ENCODE measurements at regions not wholly inside any gene's neighbourhood (a gene's known extent, or its start where the extent isn't known, plus 50 kb on each side); places are given as distances from the start of the nearest gene placed in this dataset.

- Histone ChIP-seq H3K27ac (ENCODE audit: insufficient read depth, low read length, poor library complexity, severe bottlenecking) (no peak overlapping the region), H3K27me3 (replicated peaks; ENCODE audit: control insufficient read depth, insufficient read depth, low read length, poor library complexity, severe bottlenecking) (no peaks in the 10 kb centered on the region), H3K9me3 (ENCODE audit: control insufficient read depth, low read length) (no peaks in the 10 kb centered on the region), H3K4me1 (ENCODE audit: control insufficient read depth, insufficient read depth, low read length, poor library complexity, severe bottlenecking) (no peaks in the 10 kb centered on the region), H3K36me3 (ENCODE audit: control insufficient read depth, insufficient read depth, low read length) (no peaks in the 10 kb centered on the region), H3K4me3 (ENCODE audit: insufficient read depth, low read depth, low read length, poor library complexity, severe bottlenecking) (no peak overlapping the region)
- DNase-seq, result no peak
Observed at GRCh38 chr13:90352763-90353162, 994.7 kb upstream of the MIR17HG start.

DNA sequence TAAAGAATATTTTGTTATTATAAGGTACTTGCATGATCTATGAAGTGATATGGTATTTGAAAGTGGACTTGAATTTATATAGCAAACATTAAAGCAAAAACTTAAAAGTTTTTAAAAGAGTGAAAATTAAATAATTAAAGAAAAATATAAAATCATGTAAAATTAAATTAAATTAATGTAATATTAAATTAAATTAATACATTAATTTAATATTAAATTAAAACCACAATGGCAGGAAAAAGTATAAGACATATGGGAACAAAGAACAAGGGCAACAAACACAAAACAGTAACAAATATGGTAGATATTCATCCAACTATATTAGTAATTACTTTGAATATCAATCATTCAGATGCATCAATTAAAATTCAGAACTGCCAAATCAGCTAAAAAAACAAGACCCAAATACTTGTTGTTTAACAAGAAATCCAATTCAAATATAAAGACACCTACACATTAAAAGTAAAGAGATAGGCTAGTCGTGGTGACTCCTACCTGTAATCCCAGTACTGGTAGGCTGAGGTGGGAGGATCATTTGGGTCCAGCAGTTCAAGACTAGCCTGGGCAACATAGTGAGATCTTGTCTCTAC, 992.2 kb upstream of the MIR17HG start:
- no peaks in the 10 kb centered on the region for H3K9me3 ChIP-seq (ENCODE audit: control insufficient read depth, low read length)
- H3K4me3 ChIP-seq (ENCODE audit: insufficient read depth, low read depth, low read length, poor library complexity, severe bottlenecking), result no peak overlapping the region
- no peaks in the 10 kb centered on the region for H3K4me1 ChIP-seq (ENCODE audit: control insufficient read depth, insufficient read depth, low read length, poor library complexity, severe bottlenecking)
- no peak overlapping the region for H3K27ac ChIP-seq (ENCODE audit: insufficient read depth, low read length, poor library complexity, severe bottlenecking)
- H3K36me3 ChIP-seq (ENCODE audit: control insufficient read depth, insufficient read depth, low read length), result no peaks in the 10 kb centered on the region
- DNase-seq, result no peak
- no peaks in the 10 kb centered on the region for H3K27me3 ChIP-seq (replicated peaks; ENCODE audit: control insufficient read depth, insufficient read depth, low read length, poor library complexity, severe bottlenecking)

DNA sequence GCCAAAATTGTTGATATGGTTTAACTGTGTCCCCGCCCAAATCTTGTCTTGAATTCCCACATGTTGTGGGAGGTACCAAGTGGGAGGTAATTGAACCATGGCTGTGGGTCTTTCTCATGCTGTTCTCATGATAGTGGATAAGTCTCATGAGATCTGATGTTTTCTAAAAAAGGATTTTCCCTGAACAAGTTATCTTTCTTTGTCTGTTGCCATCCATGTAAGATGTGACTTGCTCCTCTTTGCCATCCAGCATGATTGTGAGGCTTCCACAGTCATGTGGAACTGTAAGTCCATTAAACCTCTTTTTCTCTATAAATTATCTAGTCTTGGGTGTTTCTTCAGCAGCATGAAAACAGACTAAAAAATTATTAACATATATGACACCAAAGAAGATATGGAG, 986.7 kb upstream of the MIR17HG start:
- no peaks in the 10 kb centered on the region for H3K4me1 ChIP-seq (ENCODE audit: control insufficient read depth, insufficient read depth, low read length, poor library complexity, severe bottlenecking)
- H3K27me3 ChIP-seq (replicated peaks; ENCODE audit: control insufficient read depth, insufficient read depth, low read length, poor library complexity, severe bottlenecking), result no peaks in the 10 kb centered on the region
- H3K4me3 ChIP-seq (ENCODE audit: insufficient read depth, low read depth, low read length, poor library complexity, severe bottlenecking), result no peak overlapping the region
- H3K9me3 ChIP-seq (ENCODE audit: control insufficient read depth, low read length), result no peaks in the 10 kb centered on the region
- no peaks in the 10 kb centered on the region for H3K36me3 ChIP-seq (ENCODE audit: control insufficient read depth, insufficient read depth, low read length)
- no peak for DNase-seq
- no peak overlapping the region for H3K27ac ChIP-seq (ENCODE audit: insufficient read depth, low read length, poor library complexity, severe bottlenecking)

DNA sequence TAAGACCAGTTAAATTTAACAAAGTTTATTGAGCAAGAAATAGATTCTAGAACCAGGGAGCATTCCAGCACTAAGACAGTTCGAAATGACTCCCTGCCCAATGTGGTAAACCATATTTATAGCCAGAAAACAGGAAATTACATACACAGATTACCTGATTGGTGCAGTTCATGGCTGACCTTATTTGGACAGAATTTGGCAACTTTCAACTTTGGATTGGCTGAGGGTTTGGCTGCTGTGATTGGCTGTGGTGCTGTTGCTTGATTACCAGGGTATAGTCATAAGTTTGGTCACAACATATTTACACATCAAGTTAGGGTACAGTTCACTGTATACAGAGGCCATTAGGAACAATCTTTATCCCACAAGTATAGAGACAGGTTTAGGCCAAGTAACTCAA, 984.8 kb upstream of the MIR17HG start:
- Histone ChIP-seq H3K27ac (ENCODE audit: insufficient read depth, low read length, poor library complexity, severe bottlenecking) (no peak overlapping the region), H3K4me1 (ENCODE audit: control insufficient read depth, insufficient read depth, low read length, poor library complexity, severe bottlenecking) (no peaks in the 10 kb centered on the region), H3K9me3 (ENCODE audit: control insufficient read depth, low read length) (no peaks in the 10 kb centered on the region), H3K27me3 (replicated peaks; ENCODE audit: control insufficient read depth, insufficient read depth, low read length, poor library complexity, severe bottlenecking) (no peaks in the 10 kb centered on the region), H3K36me3 (ENCODE audit: control insufficient read depth, insufficient read depth, low read length) (no peaks in the 10 kb centered on the region), H3K4me3 (ENCODE audit: insufficient read depth, low read depth, low read length, poor library complexity, severe bottlenecking) (no peak overlapping the region)
- no peak for DNase-seq

DNA sequence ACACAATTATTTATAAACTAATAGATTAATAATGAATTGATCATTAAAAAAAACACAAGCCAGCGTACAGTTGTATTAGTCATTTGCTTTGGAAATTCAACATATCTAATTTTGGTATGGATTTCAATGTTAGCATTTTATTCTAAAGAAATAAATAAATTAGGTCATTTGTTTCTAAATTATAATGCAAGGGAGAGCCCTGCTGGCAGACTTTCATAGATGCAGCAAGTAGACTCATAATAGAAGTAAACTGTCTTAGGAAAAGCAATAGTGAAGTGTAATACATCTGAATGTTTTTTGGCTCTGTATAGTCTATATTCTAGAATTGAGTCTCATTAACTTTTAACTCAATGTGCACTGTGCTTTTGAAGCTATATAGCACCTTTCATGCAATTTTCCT, 982.4 kb upstream of the MIR17HG start:
- Histone ChIP-seq H3K4me1 (ENCODE audit: control insufficient read depth, insufficient read depth, low read length, poor library complexity, severe bottlenecking) (no peaks in the 10 kb centered on the region), H3K27ac (ENCODE audit: insufficient read depth, low read length, poor library complexity, severe bottlenecking) (no peak overlapping the region), H3K4me3 (ENCODE audit: insufficient read depth, low read depth, low read length, poor library complexity, severe bottlenecking) (no peak overlapping the region), H3K36me3 (ENCODE audit: control insufficient read depth, insufficient read depth, low read length) (no peaks in the 10 kb centered on the region), H3K9me3 (ENCODE audit: control insufficient read depth, low read length) (no peaks in the 10 kb centered on the region), H3K27me3 (replicated peaks; ENCODE audit: control insufficient read depth, insufficient read depth, low read length, poor library complexity, severe bottlenecking) (no peaks in the 10 kb centered on the region)
- DNase-seq, result no peak

DNA sequence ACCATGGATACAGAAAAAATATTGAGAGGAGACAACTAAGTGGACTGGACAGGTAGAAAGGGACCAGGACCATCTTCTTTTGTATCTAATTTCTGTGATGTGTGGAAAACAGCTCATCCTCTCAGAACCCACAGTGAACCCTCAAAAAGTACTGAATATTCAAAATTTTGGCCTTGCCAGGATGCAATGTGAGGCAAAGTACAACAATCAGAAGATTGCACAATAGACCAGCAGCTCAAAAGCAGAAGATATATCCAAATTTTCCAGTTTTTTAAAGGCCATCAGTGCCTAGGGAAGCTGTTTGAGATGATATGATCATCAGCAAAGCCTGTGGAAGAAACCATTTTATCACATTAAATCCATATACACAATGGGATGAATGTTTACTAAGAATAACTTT, 973.3 kb upstream of the MIR17HG start:
- no peak for DNase-seq
- H3K4me3 ChIP-seq (ENCODE audit: insufficient read depth, low read depth, low read length, poor library complexity, severe bottlenecking), result no peak overlapping the region
- H3K27ac ChIP-seq (ENCODE audit: insufficient read depth, low read length, poor library complexity, severe bottlenecking), result no peak overlapping the region
- H3K9me3 ChIP-seq (ENCODE audit: control insufficient read depth, low read length), result peaks cover 3% of the 10 kb centered on the region
- H3K27me3 ChIP-seq (replicated peaks; ENCODE audit: control insufficient read depth, insufficient read depth, low read length, poor library complexity, severe bottlenecking), result no peaks in the 10 kb centered on the region
- H3K36me3 ChIP-seq (ENCODE audit: control insufficient read depth, insufficient read depth, low read length), result no peaks in the 10 kb centered on the region
- H3K4me1 ChIP-seq (ENCODE audit: control insufficient read depth, insufficient read depth, low read length, poor library complexity, severe bottlenecking), result no peaks in the 10 kb centered on the region

DNA sequence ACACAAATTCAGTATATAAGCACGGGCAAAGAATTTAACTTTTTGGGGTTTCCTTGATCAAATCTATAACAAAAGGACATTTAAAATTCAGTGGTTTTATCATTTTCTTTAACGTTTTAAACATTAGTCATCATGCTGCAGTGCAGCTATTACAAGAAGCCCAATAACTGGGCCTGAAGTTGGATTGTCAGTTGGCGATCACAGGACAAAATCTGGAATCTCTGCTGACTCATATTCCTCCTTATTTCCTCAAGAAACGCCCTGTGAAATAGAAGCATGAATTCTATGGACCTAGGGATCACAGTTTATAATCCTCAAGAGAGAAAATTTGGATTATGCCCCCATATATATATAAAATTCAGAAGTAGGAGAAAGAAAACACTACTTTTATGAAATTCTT, 971.6 kb upstream of the MIR17HG start:
- DNase-seq, result no peak
- H3K4me3 ChIP-seq (ENCODE audit: insufficient read depth, low read depth, low read length, poor library complexity, severe bottlenecking), result no peak overlapping the region
- H3K27ac ChIP-seq (ENCODE audit: insufficient read depth, low read length, poor library complexity, severe bottlenecking), result no peak overlapping the region

DNA sequence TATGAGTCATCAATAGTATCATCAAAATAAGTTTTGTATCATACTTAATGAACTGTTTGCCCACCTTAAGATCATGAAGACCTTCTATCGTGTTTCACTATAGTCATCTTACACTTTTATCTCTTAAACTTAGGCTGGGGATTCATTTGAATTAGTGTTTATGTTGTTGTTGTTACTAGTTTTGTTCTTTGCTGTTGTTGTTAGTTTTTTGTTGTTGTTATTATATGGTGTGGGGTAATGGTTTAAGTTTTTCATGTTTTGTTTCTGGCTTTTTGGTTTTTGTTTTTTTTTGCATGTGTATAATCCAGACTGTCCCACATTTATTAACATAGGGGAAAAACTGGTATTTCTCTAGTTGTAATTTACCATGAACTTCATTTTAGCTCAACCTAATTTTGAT, 965.1 kb upstream of the MIR17HG start:
- Histone ChIP-seq H3K27ac (ENCODE audit: insufficient read depth, low read length, poor library complexity, severe bottlenecking) (no peak overlapping the region), H3K36me3 (ENCODE audit: control insufficient read depth, insufficient read depth, low read length) (no peaks in the 10 kb centered on the region), H3K9me3 (ENCODE audit: control insufficient read depth, low read length) (no peaks in the 10 kb centered on the region), H3K4me1 (ENCODE audit: control insufficient read depth, insufficient read depth, low read length, poor library complexity, severe bottlenecking) (no peaks in the 10 kb centered on the region), H3K27me3 (replicated peaks; ENCODE audit: control insufficient read depth, insufficient read depth, low read length, poor library complexity, severe bottlenecking) (no peaks in the 10 kb centered on the region), H3K4me3 (ENCODE audit: insufficient read depth, low read depth, low read length, poor library complexity, severe bottlenecking) (no peak overlapping the region)
- DNase-seq, result no peak

More for the DNA sequence above, 971.6 kb upstream of the MIR17HG start:
- Histone ChIP-seq H3K9me3 (ENCODE audit: control insufficient read depth, low read length) (peaks cover 3% of the 10 kb centered on the region), H3K36me3 (ENCODE audit: control insufficient read depth, insufficient read depth, low read length) (no peaks in the 10 kb centered on the region), H3K27me3 (replicated peaks; ENCODE audit: control insufficient read depth, insufficient read depth, low read length, poor library complexity, severe bottlenecking) (no peaks in the 10 kb centered on the region), H3K4me1 (ENCODE audit: control insufficient read depth, insufficient read depth, low read length, poor library complexity, severe bottlenecking) (no peaks in the 10 kb centered on the region)

DNA sequence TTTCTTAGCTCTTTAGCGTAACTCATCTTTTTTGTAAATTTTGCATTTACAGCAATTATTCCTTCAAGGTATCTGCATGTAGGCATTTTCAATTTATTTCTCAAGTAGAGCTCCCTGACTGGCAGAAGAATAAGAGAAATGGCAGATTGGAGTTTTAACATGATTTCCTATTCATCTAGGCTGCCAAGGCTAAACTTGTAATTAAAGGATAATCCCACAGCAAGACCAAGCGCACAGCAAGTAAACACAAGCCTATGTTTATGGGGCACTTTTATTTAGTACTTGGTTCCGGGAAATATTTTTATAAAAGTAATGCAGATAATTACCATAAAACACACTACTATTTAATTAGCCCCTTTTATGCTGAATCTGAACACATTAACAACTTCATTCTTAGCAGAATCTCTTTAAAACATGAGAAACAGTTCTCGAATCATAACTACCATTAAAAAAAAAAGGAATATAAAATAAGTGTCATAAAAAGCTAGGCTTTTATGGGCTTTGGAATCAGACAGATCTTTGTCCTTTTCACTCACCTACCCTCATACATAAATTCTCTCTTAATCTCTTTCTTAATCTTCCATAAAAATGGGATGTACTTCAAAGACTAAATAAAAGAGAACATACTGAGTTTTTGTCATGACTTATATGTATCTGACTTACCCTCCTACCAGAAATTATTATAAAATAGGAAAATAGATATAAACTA, 961.6 kb upstream of the MIR17HG start:
- no peaks in the 10 kb centered on the region for H3K36me3 ChIP-seq (ENCODE audit: control insufficient read depth, insufficient read depth, low read length)
- H3K4me3 ChIP-seq (ENCODE audit: insufficient read depth, low read depth, low read length, poor library complexity, severe bottlenecking), result no peak overlapping the region
- no peaks in the 10 kb centered on the region for H3K9me3 ChIP-seq (ENCODE audit: control insufficient read depth, low read length)
- H3K27me3 ChIP-seq (replicated peaks; ENCODE audit: control insufficient read depth, insufficient read depth, low read length, poor library complexity, severe bottlenecking), result no peaks in the 10 kb centered on the region
- H3K27ac ChIP-seq (ENCODE audit: insufficient read depth, low read length, poor library complexity, severe bottlenecking), result no peak overlapping the region
- DNase-seq, result no peak
- no peaks in the 10 kb centered on the region for H3K4me1 ChIP-seq (ENCODE audit: control insufficient read depth, insufficient read depth, low read length, poor library complexity, severe bottlenecking)

DNA sequence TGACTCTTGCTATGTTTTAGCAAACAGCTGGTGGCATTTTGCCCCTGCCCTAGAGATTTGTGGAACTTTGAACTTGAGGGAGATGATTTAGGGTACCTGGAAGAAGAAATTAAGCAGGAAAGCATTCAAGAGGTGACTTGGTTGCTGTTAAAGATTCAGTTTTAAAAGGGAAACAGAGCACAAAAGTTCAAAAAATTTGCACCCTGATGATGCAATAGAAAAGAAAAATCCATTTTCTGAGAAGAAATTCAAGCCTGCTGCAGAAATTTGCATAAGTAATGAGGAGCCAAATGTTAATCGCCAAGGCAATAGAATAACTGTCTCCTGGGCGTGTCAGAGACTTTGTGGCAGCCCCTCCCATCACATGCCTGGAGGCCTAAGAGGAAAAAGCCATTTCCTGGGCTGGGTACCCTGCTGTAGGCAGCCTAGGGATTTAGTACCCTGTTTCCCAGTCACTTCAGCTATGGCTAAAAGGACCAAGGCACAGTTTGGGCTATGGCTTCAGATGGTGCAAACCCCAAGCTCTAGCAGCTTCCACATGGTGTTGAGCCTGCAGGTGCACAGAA, 958.5 kb upstream of the MIR17HG start:
- Histone ChIP-seq H3K27ac (ENCODE audit: insufficient read depth, low read length, poor library complexity, severe bottlenecking) (no peak overlapping the region), H3K27me3 (replicated peaks; ENCODE audit: control insufficient read depth, insufficient read depth, low read length, poor library complexity, severe bottlenecking) (no peaks in the 10 kb centered on the region), H3K4me3 (ENCODE audit: insufficient read depth, low read depth, low read length, poor library complexity, severe bottlenecking) (no peak overlapping the region), H3K4me1 (ENCODE audit: control insufficient read depth, insufficient read depth, low read length, poor library complexity, severe bottlenecking) (no peaks in the 10 kb centered on the region), H3K36me3 (ENCODE audit: control insufficient read depth, insufficient read depth, low read length) (no peaks in the 10 kb centered on the region), H3K9me3 (ENCODE audit: control insufficient read depth, low read length) (no peaks in the 10 kb centered on the region)
- DNase-seq, result no peak

Measured in effector memory CD4-positive, alpha-beta T cell (primary cell).